GM12874 (cell line): ENCODE measurements at regions not wholly inside any gene's neighbourhood (a gene's known extent, or its start where the extent isn't known, plus 50 kb on each side); places are given as distances from the start of the nearest gene placed in this dataset.

Experiments used
- TF ChIP-seq, protein P1 (sequence below): IDR thresholded peaks from 2 replicates; pipeline ENCODE4 v1.5.1; 2011; ENCODE audit warnings: low read depth, mild to moderate bottlenecking, control low read depth, low read length, moderate library complexity; ENCODE audit not compliant: insufficient read depth

DNA sequence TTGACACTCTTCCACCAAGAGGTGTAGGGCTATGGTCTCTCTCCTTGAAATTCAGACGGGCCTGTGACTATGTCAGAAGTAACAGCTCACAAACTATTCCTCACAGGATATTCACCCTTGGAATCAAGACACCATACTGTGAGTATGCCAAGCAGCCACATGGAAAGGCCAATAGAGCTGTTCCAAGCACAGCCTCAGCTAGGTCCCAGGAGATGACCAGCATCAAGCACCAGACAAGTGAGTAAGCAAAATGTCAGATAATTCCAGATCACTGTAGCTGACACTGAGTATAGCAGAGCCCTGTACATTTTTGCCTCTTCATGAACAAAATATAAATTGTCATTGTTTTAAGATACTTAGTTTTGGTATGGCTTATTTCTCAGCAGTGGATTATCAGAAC is 88.1 kb upstream of the KCND2 start:
- TF ChIP-seq, protein P1, sequence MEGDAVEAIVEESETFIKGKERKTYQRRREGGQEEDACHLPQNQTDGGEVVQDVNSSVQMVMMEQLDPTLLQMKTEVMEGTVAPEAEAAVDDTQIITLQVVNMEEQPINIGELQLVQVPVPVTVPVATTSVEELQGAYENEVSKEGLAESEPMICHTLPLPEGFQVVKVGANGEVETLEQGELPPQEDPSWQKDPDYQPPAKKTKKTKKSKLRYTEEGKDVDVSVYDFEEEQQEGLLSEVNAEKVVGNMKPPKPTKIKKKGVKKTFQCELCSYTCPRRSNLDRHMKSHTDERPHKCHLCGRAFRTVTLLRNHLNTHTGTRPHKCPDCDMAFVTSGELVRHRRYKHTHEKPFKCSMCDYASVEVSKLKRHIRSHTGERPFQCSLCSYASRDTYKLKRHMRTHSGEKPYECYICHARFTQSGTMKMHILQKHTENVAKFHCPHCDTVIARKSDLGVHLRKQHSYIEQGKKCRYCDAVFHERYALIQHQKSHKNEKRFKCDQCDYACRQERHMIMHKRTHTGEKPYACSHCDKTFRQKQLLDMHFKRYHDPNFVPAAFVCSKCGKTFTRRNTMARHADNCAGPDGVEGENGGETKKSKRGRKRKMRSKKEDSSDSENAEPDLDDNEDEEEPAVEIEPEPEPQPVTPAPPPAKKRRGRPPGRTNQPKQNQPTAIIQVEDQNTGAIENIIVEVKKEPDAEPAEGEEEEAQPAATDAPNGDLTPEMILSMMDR, result no peak

DNA sequence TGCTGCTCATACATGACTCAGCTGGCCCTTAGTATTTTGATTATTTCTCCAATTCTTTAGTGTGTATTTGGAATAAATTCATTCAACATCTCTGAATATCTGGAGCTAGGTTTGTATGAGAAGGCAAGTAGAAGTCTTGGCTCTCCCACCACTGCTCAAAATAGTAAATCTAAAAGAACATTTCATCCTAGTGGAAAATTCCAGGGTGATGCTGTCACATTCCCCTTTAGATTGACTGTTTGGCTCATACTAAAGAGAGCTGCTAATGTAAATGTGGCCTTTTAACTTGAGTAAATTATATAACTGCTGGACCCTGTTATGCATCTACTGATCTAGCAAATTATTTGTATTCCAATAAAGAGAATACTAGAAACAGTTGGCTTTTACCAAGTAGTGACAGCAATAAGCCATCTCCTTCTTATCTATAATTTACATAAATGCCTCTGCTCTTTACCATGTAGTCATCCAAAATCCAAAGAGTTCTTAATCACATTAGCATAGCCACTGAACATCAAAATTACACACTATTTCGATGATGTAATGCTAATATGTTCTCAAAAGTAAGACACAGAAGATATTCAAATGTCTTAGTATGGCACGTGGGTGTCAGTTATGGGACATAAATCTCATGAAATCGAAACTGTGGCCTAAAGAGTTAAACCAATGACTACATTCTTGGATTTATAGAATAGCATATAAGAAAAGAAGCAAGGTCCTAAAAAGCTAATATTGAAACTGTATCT is 86.9 kb upstream of the KCND2 start:
- TF ChIP-seq, protein P1, result no peak

DNA sequence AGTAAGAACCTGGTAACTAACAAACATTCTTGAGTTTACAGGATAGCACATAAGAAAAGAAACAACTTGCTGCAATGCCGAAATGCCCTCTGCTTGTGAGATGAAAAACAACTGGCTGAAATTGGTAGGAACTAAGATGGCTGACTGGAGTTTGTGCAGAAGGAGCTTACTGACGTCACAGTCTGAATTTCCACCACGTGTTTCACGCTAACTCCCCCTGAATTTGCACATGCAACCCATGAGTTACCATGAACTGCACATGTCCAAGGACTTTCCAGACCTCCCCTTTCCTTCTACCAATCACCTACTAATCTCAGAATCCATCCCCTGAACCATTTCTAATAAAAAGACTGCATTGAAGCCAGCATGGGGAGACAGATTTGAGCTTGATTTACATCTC is 86.3 kb upstream of the KCND2 start:
- TF ChIP-seq, protein P1, result no peak

DNA sequence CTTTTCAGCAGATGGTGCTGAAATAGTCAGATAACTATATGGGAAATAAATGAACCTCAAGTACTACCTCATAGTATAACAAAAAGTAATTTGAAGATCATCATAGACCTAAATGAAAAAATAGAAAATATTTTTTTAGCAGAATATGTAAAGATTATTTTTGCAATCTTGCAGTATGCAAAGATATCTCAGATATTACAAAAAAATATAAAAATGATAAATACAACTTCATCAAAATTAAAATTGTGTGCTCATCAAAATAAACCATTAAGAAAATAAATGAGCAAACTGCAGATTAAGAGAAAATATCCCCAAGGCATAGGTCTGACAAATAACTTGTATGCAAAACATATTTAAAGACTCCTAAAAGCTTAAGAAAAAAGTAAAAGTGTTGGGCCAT is 83.4 kb upstream of the KCND2 start:
- TF ChIP-seq, protein P1, result no peak

DNA sequence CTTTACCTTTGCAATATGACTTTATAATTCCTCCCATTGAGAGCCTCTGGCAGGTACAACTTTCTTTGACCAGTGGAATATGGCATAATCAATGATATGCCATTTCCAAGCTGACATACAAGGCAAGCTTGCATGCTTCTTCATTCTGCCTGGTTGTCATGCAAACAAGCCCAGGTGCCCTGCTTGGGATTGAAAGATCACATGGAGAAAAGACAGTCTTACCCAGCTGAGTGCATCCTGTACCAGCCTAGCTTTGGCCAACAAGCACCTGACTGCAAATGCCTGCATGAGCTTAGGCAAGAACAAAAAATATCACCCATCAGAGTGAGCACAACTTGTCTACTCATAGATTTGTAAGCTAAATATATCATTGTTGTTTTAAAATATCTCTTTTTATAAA is 82.9 kb upstream of the KCND2 start:
- TF ChIP-seq, protein P1, result no peak

DNA sequence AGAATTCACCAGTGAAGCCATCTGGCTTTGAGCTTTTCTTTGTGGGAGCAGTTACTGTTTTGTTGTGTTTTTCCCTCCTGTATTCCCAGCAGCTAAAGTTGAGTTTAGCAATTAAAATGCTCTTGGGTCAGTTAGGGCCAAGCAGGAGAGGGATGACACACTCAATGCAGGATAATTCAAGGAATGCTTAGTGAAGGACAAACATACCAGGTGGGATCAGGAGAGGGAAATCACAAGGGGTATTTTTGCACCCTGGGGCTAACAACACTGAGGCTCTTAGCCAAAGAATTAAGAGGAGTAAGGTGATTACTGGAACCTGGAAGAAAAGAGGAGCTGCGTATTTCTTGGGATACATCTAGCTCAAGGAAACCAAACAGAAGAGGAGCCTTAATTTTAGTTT is 82.4 kb upstream of the KCND2 start:
- TF ChIP-seq, protein P1, result no peak

DNA sequence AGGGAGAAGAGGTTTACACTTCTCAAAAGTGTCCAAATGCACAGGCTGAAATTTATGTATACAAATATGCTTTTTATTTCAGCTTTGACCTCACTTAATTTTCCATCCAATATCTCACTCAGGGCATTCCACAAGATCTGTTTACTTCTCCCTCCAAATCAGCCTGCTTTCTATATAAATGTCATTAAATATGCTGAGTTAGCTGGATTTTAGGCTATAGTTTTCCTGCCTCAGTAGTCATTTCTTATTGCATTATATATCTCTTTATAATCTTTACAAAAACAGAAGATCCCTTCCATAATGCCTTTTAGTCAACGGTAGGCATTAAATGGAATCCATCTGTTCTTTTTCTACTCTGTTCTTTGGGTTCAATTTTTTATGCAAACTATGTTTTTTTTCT is 71.7 kb upstream of the KCND2 start:
- TF ChIP-seq, protein P1, result no peak

DNA sequence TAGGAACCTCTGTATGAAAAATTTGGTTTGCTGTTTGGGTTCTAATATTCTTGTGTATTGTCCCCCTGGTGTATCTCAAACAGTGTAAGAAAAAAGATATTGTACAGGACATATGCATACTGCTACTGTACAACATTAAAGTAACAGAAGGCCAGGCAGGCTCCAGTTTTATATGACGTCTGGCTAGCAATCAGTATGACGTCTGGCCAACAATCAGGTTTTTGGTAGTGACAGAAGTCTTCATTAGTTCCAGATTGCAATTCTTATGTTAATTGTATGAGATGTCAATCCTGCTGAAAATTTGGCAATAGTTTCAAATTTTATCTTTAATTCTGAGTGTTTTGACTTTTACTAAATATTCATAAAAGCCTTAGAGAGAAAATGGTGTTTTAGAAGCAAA is 67.9 kb upstream of the KCND2 start:
- TF ChIP-seq, protein P1, result no peak
